AML-193 (cell line): ENCODE measurements at regions not wholly inside any gene's neighbourhood (a gene's known extent, or its start where the extent isn't known, plus 50 kb on each side); places are given as distances from the start of the nearest gene placed in this dataset.

ENCODE experiments used
- DNase-seq, 2 experiments: peaks; one replicate each; lab custom pipeline; 2025; lab: John Stamatoyannopoulos, UW

DNA sequence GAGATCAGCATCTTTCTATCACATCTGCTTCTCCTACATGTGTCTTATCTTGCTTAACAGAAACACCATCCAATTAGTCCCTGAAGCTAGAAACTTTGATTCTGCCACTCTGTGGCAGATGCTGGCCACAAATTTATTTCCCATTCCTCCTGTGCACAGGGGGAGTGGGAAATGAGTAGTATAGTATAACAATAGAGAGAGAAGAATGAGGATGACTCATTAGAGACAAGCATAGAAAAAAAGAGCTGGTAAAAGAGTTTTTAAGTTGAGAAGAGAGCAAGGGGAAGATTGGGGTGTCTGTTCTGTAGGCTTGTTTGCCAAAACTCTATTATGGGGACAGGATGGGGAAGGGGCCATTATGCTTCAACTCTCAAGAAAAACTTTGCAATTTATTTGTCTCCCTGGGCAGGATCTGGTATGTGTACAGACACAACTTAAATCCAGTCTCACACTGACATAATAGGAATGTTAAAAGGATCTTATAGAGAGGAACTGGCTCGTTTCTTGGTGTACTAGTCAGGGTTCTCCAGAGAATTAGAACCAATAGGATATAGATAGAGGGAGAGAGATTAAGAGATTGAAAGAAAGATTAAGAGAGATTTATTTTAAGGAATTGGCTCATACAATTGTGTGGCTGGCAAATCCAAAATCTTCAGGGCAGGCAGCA, 142.6 kb upstream of the CPSF6 start:
- no peak for DNase-seq

DNA sequence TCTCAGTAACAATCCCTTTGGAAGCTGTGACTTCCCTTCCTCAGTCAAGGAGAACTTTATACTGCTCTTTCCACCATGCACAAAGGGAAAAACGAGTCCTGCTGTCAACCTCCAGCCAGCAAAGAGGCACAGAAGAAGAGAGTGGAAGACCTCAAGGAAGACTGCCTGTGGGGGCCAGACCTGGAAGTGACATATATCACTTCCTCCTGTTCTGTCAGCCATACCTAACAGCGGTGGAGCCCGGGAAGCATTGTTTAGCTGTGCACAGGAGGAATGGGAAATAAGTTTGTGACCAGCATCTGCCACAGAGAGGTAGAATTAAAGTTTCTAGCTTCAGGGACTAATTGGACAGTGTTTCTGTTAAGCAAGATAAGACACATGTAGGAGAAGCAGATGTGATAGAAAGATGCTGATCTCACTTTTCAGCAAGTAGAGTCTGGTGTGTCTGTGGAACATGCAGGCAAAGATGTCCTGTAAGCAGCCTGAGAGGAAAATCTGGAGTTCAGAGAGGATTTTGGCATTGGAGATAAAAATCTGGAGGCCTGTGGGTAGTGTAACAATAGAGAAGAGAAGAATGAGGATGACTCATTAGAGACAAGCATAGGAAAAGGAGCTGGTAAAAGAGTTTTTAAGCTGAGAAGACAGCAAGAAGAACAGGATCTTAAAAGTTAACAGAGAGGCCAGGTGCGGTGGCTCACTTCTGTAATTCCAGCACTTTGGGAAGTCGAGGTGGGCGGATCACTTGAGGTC, 141.6 kb upstream of the CPSF6 start:
- DNase-seq, result no peak

DNA sequence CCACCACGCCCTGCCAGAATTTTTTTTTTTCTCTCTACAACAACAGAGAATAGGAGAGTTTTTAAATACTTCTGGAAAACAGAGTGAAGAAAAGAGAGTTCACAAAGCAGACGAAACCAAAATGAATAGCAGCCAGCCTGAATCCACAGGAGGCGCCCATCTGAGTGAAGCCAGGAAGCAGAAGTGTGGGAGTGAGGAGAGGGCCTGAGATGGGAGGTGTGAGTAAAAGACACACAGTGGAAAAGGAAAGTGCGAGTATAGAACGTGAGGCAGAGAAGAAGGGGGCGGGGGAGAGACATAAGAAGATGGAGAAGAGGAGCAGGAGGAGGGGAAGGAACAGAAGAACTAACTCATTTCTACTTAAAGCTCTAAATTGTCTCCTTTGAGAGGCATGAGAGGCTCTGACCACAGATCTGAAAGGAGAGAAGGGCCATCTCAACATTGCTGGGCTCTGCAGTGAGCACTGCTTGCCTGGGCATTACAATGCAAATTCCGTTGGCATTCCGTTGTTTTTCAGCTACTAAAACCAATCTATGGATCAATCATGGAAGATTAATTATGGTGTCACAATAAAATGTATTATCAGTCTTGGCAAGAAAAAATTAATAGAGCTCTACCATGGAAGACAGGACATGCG, 140.1 kb upstream of the CPSF6 start:
- DNase-seq, result no peak

DNA sequence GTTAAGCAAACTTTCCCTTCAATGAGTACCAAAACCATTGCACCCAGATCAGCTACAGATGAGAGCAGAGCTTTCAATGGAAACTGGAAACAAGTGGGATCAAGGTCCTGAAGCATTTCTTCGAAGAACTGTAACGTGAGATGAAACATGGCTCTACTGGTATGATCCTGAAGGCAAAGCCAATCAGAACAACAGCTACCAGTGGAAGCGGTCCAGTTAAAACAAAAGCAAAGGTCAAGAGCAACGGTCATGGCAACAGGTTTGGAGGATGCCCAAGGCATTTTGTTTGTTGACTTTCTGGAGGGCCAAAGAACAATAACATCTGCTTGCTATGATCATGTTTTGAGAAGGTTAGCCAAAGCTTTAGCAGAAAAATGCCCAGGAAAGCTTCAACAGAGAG, 137.9 kb upstream of the CPSF6 start:
- no peak for DNase-seq

DNA sequence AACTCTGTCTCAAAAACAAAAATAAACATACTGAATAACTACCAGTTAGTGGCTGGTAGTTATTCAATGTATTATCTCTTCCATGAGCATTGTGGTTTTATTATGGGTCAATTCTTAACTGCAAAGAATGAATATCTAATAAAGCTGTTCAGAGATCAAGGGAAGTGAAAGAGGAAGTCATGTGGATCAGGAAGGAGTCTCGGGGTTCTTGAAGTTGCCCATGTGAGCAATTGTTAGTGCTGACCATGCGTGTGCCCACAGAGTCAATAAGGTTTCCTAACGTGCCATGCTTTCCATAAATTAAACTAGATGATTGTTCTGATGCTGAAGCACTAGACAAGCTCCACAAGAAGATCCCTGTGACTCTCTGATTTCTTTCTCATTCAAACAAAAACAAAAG, 136.5 kb upstream of the CPSF6 start:
- peak; percentile 14 to 29 for DNase-seq

DNA sequence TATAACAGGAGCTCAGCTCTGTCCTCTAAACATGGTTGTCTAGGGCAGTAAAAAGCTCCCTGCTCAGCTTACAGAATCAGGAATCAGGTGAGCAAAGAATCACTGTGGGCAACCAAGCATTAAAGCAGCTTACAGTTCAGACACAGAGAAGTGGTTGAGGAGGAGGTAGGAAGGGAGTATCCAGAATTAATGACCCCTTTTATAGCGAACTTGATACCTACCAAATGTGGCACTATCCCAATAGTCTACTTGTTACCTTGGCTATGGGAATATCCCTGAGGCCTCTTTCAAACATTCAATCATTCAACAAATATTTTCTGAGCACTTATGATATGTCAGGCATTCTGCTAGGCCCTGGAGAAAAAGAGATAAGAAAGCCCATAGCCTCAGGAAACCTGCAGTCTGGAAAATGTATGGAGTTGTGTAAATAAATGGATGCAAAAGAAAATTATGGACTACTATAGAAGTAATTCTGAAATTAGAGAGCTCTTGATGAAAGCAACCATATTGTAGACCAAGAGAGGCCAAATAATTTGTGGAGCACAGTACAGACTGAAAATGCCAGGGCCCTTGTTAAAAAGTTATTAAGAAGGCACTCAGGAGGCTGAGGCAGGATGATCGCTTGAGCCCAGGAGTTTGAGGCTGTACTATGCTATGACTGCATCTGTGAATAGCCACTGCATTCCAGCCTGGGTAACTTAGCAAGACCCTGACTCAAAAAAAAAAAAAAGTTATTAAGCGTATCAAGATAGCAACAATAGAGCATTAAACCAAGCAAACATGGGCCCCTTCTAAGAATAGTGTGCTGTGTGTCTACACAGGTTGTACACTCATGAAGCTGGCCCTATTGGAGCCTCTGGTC, 134.0 kb upstream of the CPSF6 start:
- DNase-seq, result no peak

DNA sequence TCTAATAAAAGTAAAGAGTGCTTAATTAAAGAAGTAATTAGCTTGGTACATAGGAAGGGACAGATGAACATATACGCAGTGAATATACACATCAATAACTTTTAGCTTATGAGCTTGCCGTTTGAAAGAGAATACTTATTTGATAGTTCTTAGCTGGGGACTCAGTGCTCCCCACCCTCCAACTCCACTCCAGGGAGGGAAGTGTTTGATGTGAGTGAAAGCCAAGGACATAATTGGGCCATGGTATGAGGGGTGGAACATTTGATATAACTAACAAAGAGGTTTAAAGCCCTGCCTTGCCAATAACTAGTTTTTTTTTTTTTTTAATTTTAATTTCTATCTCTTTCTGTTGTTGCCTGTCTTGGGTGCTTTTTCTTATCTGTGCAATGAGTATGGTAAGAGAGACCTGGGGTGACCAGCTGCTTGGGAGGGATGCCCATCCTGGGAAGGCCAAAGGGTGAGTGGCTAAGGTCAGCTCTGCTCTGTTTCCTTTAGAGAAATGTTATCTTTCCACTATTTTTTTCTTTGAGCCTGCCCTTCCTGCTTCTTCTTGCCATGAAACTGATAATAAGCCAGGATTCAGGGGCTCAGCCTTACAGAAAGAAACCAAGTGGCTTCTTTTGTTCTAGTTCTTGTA, 132.8 kb upstream of the CPSF6 start:
- no peak for DNase-seq

DNA sequence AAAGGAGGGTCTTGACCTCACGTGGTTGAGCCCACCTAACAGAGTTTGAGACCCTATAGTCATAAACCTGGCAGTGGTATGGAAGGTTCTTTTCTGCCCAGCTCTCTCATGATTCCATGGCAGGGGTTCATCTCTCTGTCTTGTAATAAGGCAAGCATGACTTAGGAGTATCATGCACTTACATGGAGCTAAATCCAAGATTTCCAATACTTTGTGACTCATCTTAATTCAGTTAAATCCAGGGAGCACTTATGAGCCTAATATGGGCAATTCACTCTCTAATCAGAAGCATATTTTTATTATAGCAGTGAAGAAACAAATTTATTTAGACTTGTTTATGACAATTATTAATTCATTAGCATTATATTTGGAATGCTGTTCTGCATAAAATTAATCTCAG, 131.8 kb upstream of the CPSF6 start:
- DNase-seq, result no peak

DNA sequence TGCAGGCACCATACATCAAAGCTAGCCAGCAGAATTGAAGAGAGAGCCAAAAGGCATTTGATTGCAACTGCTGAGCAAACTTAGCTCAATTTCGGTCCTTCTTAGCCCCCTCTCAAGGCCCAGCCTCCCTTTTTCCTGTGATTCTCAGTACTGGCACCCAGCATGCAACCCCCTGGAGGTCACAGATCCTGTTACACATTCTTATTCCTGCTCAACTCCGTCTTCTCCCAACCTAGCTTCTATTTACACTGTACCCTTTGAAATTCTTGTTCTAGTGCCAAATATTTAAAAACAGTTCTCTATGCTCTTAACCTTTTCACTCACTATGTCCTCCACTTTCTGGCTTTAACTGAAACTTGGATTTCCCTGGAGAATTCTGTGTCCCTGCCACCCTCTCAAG, 131.3 kb upstream of the CPSF6 start:
- DNase-seq, result no peak

DNA sequence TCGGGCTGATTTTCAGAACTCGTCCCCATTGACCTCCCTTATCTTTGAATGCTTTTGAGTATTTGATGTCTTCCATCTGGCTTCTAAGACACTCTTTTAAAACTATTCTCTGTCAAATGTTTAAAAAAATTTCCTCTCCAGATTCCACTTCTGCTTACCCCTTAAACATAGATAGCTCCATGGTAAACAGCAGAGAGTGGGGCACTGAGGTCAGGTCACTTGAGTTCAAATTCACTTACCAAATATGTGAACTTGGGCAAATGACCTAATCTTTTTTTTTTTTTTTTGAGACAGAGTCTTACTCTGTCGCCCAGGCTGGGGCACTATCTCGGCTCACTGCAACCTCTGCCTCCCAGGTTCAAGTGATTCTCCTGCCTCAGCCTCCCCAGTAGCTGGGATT, 126.8 kb upstream of the CPSF6 start:
- no peak for DNase-seq

DNA sequence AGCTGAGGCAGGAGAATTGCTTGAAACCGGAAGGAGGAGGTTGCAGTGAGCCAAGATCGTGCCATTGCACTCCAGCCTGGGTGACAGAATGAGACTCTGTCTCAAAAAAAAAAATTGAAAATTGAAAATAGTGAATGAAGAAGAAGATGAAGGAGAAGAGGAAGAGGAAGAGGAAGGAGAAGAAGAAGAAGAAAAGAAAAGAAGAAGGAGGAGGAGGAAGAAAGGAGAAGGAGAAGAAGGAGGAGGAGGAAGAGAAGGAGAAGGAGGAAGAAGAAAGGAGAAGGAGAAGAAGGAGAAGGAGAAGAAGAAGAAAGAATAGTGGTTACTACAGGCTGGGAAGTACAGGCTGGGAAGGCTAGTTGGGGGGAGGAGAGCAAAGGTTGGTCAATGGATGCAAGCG, 124.3 kb upstream of the CPSF6 start:
- no peak for DNase-seq

DNA sequence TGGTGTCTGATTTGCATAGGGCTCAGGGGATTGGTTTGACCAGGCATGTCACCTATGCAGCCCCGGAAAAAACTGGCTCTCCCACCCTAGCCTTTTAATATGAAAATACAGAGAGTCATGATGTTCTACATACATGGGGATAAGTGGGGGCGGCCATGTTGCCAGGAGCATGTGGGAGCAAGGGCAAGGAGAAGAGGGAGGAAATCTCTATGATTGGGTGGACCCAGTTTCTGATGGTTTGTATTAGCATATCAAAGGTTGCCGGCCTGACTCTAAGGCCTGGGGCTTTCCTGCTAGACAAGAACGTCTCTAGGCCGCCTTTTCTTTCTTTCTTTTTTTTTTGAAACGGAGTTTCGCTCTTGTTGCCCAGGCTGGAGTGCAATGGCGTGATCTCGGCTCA, 123.4 kb upstream of the CPSF6 start:
- DNase-seq, result no peak

DNA sequence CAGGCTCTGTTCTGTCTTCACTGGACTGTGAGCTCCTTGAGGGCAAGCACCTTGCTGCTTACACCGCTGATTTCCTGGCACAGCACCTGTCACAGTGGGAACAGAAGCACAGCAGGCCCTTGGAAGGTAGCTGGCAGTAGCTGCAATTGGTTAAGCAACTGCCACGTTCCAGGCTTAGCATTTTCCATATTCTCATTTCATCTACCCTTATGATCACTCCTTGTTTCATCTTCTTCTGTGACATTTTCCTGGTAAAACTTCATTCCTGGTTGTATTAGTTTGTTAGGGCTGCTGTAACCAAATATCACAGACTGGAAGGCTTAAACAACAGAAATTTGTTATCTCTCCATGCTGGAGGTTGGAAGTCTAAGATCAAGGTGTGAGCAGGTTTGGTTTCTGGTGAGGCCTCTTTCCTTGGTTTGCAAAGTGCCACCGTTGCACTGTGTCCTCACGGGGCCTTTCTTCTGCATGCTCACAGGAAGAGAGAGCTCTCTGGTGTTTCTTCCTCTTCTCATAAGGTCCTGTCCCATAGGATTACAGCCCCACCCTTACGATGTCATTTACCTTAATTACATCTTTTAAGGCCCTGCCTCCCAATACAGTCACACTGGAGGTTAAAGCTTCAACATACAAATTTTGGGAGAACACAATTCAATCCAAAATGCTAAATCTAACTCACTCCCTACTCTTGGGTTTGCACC, 121.7 kb upstream of the CPSF6 start:
- no peak for DNase-seq

DNA sequence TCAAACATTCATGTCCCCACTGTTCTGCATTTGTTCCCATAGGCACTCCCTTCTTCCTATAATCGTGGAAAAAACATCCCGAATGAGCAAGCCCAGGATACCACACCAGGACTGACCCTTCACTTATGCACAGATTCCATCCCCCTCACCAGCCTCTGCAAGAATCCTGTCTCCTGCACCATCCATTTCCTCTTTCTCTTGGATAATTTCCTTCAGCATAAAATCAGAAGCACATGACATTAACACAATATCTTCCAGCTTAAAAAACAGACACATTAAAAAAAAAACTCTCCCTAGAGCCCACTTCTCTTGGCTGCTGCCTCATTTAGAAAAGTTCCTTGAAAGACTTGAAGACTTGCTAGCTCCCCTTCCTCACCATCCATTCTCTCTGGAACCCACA, 120.9 kb upstream of the CPSF6 start:
- DNase-seq, result no peak

DNA sequence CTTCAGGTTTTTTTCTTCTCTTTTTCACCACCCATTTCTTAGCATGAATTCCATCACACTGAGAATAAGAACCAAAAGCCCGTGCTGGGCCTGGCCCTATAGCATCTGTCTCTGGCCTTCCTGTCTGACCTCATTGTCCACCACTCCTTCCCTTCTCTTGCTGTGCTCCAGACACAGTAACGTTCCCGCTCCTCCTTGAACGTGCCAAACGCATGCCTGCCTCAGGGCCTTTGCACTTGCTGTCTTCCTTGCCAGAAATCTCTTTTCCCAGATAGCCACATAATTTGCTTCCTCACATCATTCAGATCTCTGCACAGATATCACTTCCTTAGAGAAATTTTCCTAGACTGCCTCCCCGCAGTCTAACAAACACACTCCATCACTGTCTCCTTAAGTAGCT, 119.6 kb upstream of the CPSF6 start:
- DNase-seq, result no peak

DNA sequence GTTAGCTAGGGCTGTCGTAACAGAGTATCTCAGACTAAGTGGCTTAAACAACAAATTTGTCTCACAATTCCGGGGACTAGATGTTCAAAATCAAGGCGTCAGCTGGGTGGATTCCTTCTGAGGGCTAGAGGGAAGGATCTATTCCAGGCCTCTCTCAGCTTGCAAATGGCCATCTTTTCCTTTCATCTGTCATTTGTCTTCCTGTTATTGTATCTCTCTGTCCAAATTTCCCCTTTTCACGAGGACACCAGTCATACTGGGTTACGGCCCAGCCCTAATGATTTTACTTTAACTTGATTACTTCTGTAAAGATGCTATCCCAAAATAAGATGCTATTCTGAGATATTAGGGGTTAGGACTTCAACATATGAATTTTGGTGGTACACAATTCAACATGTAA, 119.0 kb upstream of the CPSF6 start:
- DNase-seq, result no peak

DNA sequence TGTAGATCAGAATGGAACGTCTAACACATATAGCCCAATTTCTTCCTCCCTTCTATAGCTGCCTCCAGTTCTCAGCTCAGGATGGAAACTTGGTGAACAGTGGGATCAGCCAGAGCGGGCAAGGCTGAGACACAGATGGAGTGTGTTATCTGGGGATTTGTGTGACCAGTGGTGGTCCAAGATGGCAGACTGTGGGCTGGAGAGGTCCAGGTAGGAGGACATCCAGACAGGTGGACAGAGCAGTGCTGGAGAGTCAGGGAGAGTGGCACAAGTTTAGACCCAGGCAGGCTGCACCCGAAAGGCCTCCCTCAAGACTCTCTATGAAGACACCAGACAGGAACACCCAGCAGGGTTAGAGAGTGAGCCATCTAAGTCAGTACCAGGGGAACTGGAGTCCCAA, 116.1 kb upstream of the CPSF6 start:
- no peak for DNase-seq

DNA sequence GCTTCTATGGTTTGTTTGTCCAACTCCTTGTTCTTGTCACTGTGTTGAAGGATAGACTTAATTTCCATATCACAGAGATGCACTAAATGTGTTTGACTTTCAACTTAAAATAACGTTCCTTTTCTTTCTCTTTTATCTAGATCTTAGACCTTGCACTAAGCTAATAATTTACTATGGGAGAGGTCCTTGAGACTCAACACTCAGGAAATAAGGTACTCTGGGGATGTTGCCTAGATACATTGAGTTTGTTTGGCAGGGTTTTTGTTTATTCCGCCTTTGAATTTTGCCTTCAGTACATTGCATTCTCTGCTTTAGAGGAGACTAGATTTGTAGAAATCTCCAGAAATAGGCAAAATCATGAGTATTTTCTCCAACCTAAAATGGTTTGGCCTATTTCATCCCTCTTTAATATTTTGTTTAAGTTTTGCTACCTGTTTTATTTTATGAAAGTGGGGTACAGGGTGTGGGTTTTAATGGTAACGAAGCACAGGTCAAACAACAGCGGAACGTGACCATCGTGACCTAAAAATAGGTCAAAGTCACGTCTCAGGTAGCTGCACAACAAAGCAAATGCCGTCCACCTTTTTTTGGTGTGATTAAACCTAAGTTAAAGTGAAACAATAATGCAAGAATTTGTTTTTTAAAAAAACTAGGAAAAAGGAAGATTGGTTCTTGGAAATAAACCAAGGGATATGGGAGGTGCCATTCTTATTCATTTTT, 115.3 kb upstream of the CPSF6 start:
- DNase-seq, result no peak

DNA sequence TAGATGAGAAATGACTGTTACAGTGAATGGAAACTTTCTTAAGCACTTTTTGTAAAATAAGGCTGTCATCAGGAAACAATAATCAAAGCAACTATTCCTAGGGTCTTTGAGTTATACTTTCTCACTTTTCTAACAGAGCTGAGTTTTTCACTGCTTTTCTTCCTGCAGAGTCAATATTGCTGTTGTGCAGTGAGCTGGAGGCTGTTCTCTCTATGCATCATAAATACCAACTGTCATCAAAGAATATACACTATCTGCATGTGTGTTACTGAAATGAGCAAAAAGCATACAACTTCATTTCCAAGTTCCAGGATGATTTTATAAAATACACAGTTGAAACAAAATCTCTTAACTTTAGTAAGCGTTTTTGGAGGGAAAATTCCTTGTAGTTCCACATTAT, 110.4 kb upstream of the CPSF6 start:
- DNase-seq, result no peak

DNA sequence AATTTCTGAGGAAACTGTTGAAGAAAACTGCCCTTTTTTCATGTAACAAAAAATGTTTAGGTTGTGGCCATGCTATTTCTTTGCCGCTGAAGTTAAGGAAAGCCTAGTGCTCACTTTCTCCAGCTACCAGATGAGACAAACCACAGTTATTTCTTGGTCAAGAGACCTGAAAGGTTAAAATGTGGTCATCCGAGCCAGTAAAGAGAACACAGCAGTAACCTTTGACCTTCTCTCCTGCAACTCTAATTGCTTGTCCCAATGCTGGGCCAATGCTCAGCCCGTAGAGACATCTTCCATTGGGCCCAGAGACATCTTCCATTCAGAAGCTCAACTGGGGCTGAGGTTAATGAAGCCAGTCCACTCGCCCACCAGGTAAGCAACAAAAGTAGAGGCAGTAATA, 109.8 kb upstream of the CPSF6 start:
- no peak for DNase-seq

DNA sequence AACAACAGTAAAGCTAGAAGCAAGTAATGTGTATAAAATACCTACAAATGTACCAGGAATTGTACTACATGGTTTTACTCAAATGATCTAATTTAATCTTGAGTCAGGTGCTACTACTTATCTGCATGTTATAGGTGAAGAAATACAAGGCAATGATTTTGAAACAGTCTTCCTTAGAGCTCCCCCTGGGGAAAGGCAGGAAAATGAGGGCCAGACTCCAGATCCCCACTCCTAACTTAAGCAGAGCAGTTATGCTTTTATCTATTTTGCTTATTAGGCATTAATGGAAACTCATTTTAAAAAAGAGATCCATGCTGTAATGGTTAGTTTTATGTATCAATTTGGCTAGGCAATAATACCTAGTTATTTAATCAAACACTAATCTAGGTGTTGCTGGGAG, 109.3 kb upstream of the CPSF6 start:
- DNase-seq, result peak in 1 of 2 experiments; percentile 15
